ENCODE measurements at regions not wholly inside any gene's neighbourhood (a gene's known extent, or its start where the extent isn't known, plus 50 kb on each side); places are given as distances from the start of the nearest gene placed in this dataset.

GRCh38 chr18:66722671-66723070 lies 118.8 kb upstream of the CDH19 start:
- no peak for TF ChIP-seq POLR2A (IDR thresholded peaks at IDR 0.05)
- TF ChIP-seq CTCF (IDR thresholded peaks at IDR 0.05): no peak

All from lower leg skin (tissue), 3 donors.